ENCODE measurements at regions not wholly inside any gene's neighbourhood (a gene's known extent, or its start where the extent isn't known, plus 50 kb on each side); places are given as distances from the start of the nearest gene placed in this dataset.

- no peak for TF ChIP-seq CTCF (conservative IDR thresholded peaks at IDR 0.05 in 1 of 2, IDR thresholded peaks at IDR 0.05 in 1 of 2; ENCODE audit: low read depth in 1 of 2, low read length in 2 of 2)
- no peak for TF ChIP-seq EZH2 (IDR thresholded peaks at IDR 0.05; ENCODE audit: low read length, missing control alignments)
These were observed 371.2 kb downstream of the CTTN start for GRCh38 chr11:70769521-70769920.
